SU-DHL-6 (cell line): ENCODE measurements at regions not wholly inside any gene's neighbourhood (a gene's known extent, or its start where the extent isn't known, plus 50 kb on each side); places are given as distances from the start of the nearest gene placed in this dataset.

Source experiments
- H2AFZ ChIP-seq: fragments of 200-600 bp; sonication (generic); 2 replicates; pipeline ENCODE4 v1.6.1; 2014; ENCODE audit warnings: low read depth, mild to moderate bottlenecking, moderate library complexity, mixed read lengths, antibody characterized with exemption, low read length; ENCODE audit not compliant: severe bottlenecking
- H3F3A ChIP-seq: fragments of 200-600 bp; shearing (Covaris generic); 2 replicates; pipeline ENCODE4 v1.6.0; 2016; ENCODE audit warnings: antibody characterized with exemption, mild to moderate bottlenecking; ENCODE audit not compliant: insufficient read depth
- H3K27ac ChIP-seq: fragments of 200-600 bp; sonication (generic); 2 replicates; pipeline ENCODE4 v1.5.1; 2016; ENCODE audit warnings: low read depth, mild to moderate bottlenecking, low read length, moderate library complexity, mixed read lengths
- H3K27me3 ChIP-seq: fragments of 200-600 bp; sonication (generic), shearing (Covaris generic); 2 replicates; pipeline ENCODE4 v1.6.0; 2014; ENCODE audit warnings: mild to moderate bottlenecking, low read length
- H3K36me3 ChIP-seq: fragments of 200-600 bp; sonication (generic); 2 replicates; pipeline ENCODE4 v1.6.1; 2014; ENCODE audit warnings: mild to moderate bottlenecking, low read length, mixed read lengths
- H3K4me2 ChIP-seq: fragments of 300-600, 200-600 bp; shearing (Covaris generic), sonication (generic); 2 replicates; pipeline ENCODE4 v1.6.0; 2014; ENCODE audit warnings: low read length, low read depth, mild to moderate bottlenecking; ENCODE audit not compliant: poor library complexity, severe bottlenecking
- H3K4me3 ChIP-seq: fragments of 200-600 bp; sonication (generic); 2 replicates; pipeline ENCODE4 v1.5.1; 2014; ENCODE audit warnings: antibody characterized with exemption, low read length, mild to moderate bottlenecking, mixed read lengths; ENCODE audit not compliant: insufficient read depth, poor library complexity, severe bottlenecking
- H3K79me2 ChIP-seq: fragments of 200-600 bp; sonication (generic); 2 replicates; pipeline ENCODE4 v1.6.1; 2014; ENCODE audit warnings: mild to moderate bottlenecking, low read length, moderate library complexity; ENCODE audit not compliant: insufficient read depth
- H3K9ac ChIP-seq: fragments of 200-600 bp; sonication (generic); 2 replicates; pipeline ENCODE4 v1.7.0; 2014; ENCODE audit warnings: mild to moderate bottlenecking, low read length
- H3K9me2 ChIP-seq: fragments of 200-600 bp; sonication (generic); replicated peaks from 2 replicates; pipeline ENCODE4 v1.6.1; 2014; ENCODE audit warnings: low read length; ENCODE audit not compliant: insufficient read depth
- H3K9me3 ChIP-seq: fragments of 200-600 bp; sonication (generic); 2 replicates; pipeline ENCODE4 v1.6.1; 2014; ENCODE audit warnings: low read length, mixed read lengths; ENCODE audit not compliant: insufficient read depth
- H4K20me1 ChIP-seq: fragments of 200-600 bp; sonication (generic); 2 replicates; pipeline ENCODE4 v1.6.1; 2014; ENCODE audit warnings: low read depth, mild to moderate bottlenecking, antibody characterized with exemption, low read length, moderate library complexity, mixed read lengths
- EZH2phosphoT487 ChIP-seq: fragments of 200-600 bp; sonication (generic), shearing (Covaris generic); conservative IDR thresholded peaks from 2 replicates; pipeline ENCODE4 v1.6.1; 2018; ENCODE audit warnings: mild to moderate bottlenecking, antibody characterized with exemption, low read length, moderate library complexity, mixed read lengths
- TF ChIP-seq, protein P1 (sequence below): fragments of 200-600 bp; sonication (generic); IDR thresholded peaks from one replicate; pipeline ENCODE4 v1.5.1; 2017; ENCODE audit warnings: antibody characterized with exemption, mild to moderate bottlenecking, low read length, moderate library complexity; ENCODE audit not compliant: insufficient read depth, poor library complexity, severe bottlenecking

DNA sequence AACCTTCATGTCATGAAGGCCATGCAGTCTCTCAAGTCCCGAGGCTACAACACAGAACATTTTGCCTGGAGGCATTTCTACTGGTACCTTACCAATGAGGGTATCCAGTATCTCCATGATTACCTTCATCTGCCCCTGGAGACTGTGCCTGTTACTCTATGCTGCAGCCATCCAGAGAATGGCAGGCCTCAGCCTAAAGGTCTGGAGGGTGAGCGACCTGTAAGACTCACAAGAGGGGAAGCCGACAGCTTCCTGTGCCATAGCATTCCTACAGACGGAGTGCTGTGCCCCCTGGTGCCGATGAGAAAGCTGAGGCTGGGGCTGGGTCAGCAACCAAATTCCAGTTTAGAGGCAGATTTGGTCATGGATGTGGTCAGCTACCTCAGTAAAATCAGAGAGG lies 51.3 kb upstream of the CADPS start:
- no peak overlapping the region for H3K4me3 ChIP-seq
- TF ChIP-seq, protein P1, sequence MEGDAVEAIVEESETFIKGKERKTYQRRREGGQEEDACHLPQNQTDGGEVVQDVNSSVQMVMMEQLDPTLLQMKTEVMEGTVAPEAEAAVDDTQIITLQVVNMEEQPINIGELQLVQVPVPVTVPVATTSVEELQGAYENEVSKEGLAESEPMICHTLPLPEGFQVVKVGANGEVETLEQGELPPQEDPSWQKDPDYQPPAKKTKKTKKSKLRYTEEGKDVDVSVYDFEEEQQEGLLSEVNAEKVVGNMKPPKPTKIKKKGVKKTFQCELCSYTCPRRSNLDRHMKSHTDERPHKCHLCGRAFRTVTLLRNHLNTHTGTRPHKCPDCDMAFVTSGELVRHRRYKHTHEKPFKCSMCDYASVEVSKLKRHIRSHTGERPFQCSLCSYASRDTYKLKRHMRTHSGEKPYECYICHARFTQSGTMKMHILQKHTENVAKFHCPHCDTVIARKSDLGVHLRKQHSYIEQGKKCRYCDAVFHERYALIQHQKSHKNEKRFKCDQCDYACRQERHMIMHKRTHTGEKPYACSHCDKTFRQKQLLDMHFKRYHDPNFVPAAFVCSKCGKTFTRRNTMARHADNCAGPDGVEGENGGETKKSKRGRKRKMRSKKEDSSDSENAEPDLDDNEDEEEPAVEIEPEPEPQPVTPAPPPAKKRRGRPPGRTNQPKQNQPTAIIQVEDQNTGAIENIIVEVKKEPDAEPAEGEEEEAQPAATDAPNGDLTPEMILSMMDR: no peak
- no peak for TF ChIP-seq EZH2phosphoT487
- H3K4me2 ChIP-seq: no peak overlapping the region
- no peaks in the 10 kb centered on the region for H3K27me3 ChIP-seq
- H3K27ac ChIP-seq: no peak overlapping the region
- H2AFZ ChIP-seq: no peak overlapping the region
- H3K79me2 ChIP-seq: no peaks in the 10 kb centered on the region
- H3K9me3 ChIP-seq: no peaks in the 10 kb centered on the region
- H3K9me2 ChIP-seq: no peaks in the 10 kb centered on the region
- no peaks in the 10 kb centered on the region for H3K36me3 ChIP-seq
- H3F3A ChIP-seq: no peaks in the 10 kb centered on the region
- H3K9ac ChIP-seq: no peak overlapping the region
- H4K20me1 ChIP-seq: no peaks in the 10 kb centered on the region

DNA sequence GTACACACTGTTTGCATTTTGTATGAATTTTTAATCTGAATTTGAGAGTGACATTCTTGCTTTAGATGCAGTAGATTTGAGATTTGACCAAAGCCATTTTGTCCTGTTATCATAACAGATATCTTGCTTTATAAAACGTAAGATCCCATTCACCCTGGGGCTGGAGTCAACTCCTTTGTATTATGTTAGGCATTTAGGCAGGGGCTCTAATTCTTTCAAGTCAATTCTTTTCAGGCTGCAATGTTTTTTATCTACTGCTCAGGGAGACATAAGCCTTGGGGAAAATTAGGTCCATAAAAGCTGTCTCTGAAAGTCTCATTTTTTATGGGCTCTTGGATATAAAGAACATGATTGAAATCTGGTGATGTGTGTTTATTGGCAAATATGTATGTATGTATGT lies 53.0 kb upstream of the CADPS start:
- Histone ChIP-seq H2AFZ (no peak overlapping the region), H3K9me3 (no peaks in the 10 kb centered on the region), H3K4me2 (no peak overlapping the region), H3K36me3 (no peaks in the 10 kb centered on the region), H3K4me3 (no peak overlapping the region), H3F3A (no peaks in the 10 kb centered on the region), H3K27ac (no peak overlapping the region), H3K9me2 (no peaks in the 10 kb centered on the region), H3K27me3 (no peaks in the 10 kb centered on the region), H4K20me1 (no peaks in the 10 kb centered on the region), H3K9ac (no peak overlapping the region), H3K79me2 (no peaks in the 10 kb centered on the region)
- no peak for TF ChIP-seq EZH2phosphoT487
- TF ChIP-seq, protein P1: no peak

DNA sequence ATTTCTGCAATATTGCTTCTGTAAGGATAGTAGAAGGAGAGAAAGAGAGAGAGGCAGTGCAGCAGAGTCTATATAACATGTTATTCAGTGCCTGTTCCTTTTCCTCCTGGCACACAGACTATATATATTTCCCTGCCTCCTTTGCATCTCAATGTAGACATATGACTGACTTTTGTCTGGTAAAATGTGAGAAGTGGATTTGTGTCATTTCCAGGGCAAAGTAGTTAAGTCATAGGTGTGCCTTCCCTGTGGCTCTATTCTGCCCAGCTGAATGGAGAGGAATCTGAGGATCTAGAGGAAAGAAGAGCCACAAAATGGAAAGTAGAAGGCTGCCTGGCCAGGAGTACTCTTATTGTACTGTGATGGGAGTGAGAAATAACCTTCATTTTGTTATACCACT lies 54.6 kb upstream of the CADPS start:
- TF ChIP-seq EZH2phosphoT487: no peak
- TF ChIP-seq, protein P1: no peak
- Histone ChIP-seq H2AFZ (no peak overlapping the region), H3K36me3 (no peaks in the 10 kb centered on the region), H3K4me2 (no peak overlapping the region), H3F3A (no peaks in the 10 kb centered on the region), H4K20me1 (no peaks in the 10 kb centered on the region), H3K27me3 (no peaks in the 10 kb centered on the region), H3K9me3 (no peaks in the 10 kb centered on the region), H3K9ac (no peak overlapping the region), H3K9me2 (no peaks in the 10 kb centered on the region), H3K27ac (no peak overlapping the region), H3K4me3 (no peak overlapping the region), H3K79me2 (no peaks in the 10 kb centered on the region)

DNA sequence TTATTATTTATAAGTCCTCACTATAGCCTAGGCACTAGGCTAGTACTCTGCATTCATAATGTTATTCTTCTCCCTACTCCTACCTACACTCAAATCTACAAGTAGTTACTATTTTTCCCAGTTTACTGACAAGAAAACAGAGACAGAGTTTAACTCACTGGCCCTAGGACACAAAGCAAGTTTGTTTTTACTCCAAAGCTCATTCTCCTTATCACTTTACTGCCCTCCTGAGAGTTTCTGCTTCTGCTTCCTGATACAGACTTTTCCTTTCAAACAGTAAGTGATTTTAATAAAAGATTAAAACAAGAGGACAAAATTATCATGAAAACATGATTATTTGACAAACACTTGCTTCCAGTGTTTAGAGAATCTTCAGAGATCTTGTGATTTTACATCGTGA lies 60.6 kb upstream of the CADPS start:
- H3K79me2 ChIP-seq: no peaks in the 10 kb centered on the region
- H3F3A ChIP-seq: no peaks in the 10 kb centered on the region
- no peaks in the 10 kb centered on the region for H3K27me3 ChIP-seq
- no peaks in the 10 kb centered on the region for H3K36me3 ChIP-seq
- H4K20me1 ChIP-seq: no peaks in the 10 kb centered on the region
- no peaks in the 10 kb centered on the region for H3K9me3 ChIP-seq
- no peak overlapping the region for H3K4me2 ChIP-seq
- H3K27ac ChIP-seq: no peak overlapping the region
- H2AFZ ChIP-seq: no peak overlapping the region
- H3K9me2 ChIP-seq: no peaks in the 10 kb centered on the region
- TF ChIP-seq EZH2phosphoT487: no peak
- TF ChIP-seq, protein P1: no peak
- no peak overlapping the region for H3K9ac ChIP-seq
- H3K4me3 ChIP-seq: no peak overlapping the region
